ENCODE measurements at regions not wholly inside any gene's neighbourhood (a gene's known extent, or its start where the extent isn't known, plus 50 kb on each side); places are given as distances from the start of the nearest gene placed in this dataset.
"Not testable (repeated sequence)": the region's sequence is repeated elsewhere in the genome, so short reads cannot be mapped to it uniquely, and the experiment has no call there.

DNA sequence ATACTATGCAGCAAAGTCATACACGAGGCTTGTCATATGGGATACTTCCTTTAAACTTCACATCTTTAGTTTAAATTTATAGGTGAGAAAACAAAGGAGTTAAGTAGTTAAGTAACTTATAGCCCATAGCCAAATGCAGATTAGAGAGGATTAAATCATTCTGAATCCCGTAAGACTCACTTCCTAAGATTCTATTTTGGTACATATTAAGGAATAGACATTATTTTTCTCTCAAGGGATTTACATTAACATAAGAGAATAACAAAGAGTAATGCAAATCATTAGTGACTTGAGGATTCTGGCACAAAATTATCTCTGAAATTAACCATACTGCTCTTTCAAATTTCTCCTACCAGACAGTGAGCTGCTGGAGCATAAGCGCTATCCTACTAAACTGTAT is 747.4 kb upstream of the ARPP21 start (continued):
- TF ChIP-seq, protein P1, sequence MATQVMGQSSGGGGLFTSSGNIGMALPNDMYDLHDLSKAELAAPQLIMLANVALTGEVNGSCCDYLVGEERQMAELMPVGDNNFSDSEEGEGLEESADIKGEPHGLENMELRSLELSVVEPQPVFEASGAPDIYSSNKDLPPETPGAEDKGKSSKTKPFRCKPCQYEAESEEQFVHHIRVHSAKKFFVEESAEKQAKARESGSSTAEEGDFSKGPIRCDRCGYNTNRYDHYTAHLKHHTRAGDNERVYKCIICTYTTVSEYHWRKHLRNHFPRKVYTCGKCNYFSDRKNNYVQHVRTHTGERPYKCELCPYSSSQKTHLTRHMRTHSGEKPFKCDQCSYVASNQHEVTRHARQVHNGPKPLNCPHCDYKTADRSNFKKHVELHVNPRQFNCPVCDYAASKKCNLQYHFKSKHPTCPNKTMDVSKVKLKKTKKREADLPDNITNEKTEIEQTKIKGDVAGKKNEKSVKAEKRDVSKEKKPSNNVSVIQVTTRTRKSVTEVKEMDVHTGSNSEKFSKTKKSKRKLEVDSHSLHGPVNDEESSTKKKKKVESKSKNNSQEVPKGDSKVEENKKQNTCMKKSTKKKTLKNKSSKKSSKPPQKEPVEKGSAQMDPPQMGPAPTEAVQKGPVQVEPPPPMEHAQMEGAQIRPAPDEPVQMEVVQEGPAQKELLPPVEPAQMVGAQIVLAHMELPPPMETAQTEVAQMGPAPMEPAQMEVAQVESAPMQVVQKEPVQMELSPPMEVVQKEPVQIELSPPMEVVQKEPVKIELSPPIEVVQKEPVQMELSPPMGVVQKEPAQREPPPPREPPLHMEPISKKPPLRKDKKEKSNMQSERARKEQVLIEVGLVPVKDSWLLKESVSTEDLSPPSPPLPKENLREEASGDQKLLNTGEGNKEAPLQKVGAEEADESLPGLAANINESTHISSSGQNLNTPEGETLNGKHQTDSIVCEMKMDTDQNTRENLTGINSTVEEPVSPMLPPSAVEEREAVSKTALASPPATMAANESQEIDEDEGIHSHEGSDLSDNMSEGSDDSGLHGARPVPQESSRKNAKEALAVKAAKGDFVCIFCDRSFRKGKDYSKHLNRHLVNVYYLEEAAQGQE (IDR thresholded peaks at IDR 0.05; ENCODE audit: unreplicated experiment), result no peak

DNA sequence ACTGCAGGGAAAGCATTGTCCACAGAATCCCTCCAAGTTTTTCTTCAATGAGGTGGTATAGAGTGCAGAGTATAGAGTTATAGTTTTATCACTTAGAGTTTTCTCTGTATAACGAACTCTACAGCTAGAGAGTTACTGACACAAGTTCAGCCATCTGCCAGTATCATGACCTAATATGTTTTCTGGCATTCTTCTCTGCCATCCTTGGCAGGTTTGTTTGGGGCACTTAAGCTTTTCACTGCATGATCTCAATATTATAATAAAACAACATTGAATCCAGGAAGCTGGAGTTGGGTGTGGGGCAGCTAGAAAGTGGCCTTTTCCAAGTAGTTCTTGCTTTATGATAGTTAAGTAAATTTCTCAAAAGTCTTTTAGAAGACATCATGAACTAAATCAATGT is 743.5 kb upstream of the ARPP21 start:
- no peaks in the 10 kb centered on the region for H4K20me1 ChIP-seq (replicated peaks; ENCODE audit: insufficient read depth)
- Mint-ChIP-seq H3K9me3 (no peaks in the 10 kb centered on the region), H3K4me3 (no peak overlapping the region), H3K27me3 (ENCODE audit: insufficient read depth, low read depth, poor library complexity) (no peaks in the 10 kb centered on the region), H3K36me3 (ENCODE audit: low read depth) (no peaks in the 10 kb centered on the region), H3K27ac (no peak overlapping the region), H3K4me1 (no peaks in the 10 kb centered on the region)
- H3K36me3 ChIP-seq (ENCODE audit: insufficient read depth), result no peaks in the 10 kb centered on the region
- H3K4me1 ChIP-seq (ENCODE audit: insufficient read depth), result no peaks in the 10 kb centered on the region
- TF ChIP-seq NANOG (IDR thresholded peaks at IDR 0.05; ENCODE audit: borderline replicate concordance), result no peak
- no peak for TF ChIP-seq EZH2phosphoT487 (IDR thresholded peaks at IDR 0.05; ENCODE audit: unreplicated experiment)
- TF ChIP-seq POLR2AphosphoS5 (IDR thresholded peaks at IDR 0.05; ENCODE audit: low read depth), result no peak
- no peak for TF ChIP-seq JUNB (IDR thresholded peaks at IDR 0.05; ENCODE audit: unreplicated experiment)
- no peaks in the 10 kb centered on the region for H3K27me3 ChIP-seq (ENCODE audit: insufficient read depth)
- H2AFZ ChIP-seq, result no peak overlapping the region
- H3K27ac ChIP-seq (ENCODE audit: low read depth), result no peak overlapping the region
- H3F3A ChIP-seq (replicated peaks; ENCODE audit: low read depth), result no peaks in the 10 kb centered on the region
- H3K4me2 ChIP-seq, result no peak overlapping the region
- DNase-seq (ENCODE audit: low spot score) (no peak), ATAC-seq (no peak)
- no peaks in the 10 kb centered on the region for H3K9me2 ChIP-seq (ENCODE audit: insufficient read depth)
- H3K79me2 ChIP-seq (replicated peaks; ENCODE audit: insufficient read depth), result no peaks in the 10 kb centered on the region
- no peak overlapping the region for H3K4me3 ChIP-seq

DNA sequence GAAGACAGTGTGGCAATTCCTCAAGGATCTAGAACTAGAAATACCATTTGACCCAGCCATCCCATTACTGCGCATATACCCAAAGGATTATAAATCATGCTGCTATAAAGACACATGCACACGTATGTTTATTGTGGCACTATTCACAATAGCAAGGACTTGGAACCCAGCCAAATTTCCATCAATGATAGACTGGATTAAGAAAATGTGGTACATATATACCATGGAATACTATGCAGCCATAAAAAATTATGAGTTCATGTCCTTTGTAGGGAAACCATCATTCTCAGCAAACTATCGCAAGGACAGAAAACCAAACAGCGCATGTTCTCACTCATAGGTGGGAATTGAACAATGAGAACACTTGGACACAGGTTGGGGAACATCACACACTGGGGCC is 729.6 kb upstream of the ARPP21 start:
- H3K9me2 ChIP-seq (ENCODE audit: insufficient read depth), result peaks cover 11% of the 10 kb centered on the region; the same call in 1 of the 2 replicates
- H3K4me3 Mint-ChIP-seq; H3K27ac ChIP-seq (ENCODE audit: low read depth); DNase-seq (ENCODE audit: low spot score); H3F3A ChIP-seq (replicated peaks; ENCODE audit: low read depth); H3K4me2 ChIP-seq; H3K27me3 ChIP-seq (ENCODE audit: insufficient read depth); H3K79me2 ChIP-seq (replicated peaks; ENCODE audit: insufficient read depth); H2AFZ ChIP-seq; H3K4me1 ChIP-seq (ENCODE audit: insufficient read depth); H3K4me3 ChIP-seq; H4K20me1 ChIP-seq (replicated peaks; ENCODE audit: insufficient read depth); H3K27me3 Mint-ChIP-seq (ENCODE audit: insufficient read depth, low read depth, poor library complexity); H3K4me1 Mint-ChIP-seq; ATAC-seq; H3K27ac Mint-ChIP-seq; H3K36me3 ChIP-seq (ENCODE audit: insufficient read depth): not testable (repeated sequence)
- peaks cover 10% of the 10 kb centered on the region; the same call in 2 of the 3 replicates for H3K36me3 Mint-ChIP-seq (ENCODE audit: low read depth)
- H3K9me3 Mint-ChIP-seq, result peaks cover 23% of the 10 kb centered on the region

DNA sequence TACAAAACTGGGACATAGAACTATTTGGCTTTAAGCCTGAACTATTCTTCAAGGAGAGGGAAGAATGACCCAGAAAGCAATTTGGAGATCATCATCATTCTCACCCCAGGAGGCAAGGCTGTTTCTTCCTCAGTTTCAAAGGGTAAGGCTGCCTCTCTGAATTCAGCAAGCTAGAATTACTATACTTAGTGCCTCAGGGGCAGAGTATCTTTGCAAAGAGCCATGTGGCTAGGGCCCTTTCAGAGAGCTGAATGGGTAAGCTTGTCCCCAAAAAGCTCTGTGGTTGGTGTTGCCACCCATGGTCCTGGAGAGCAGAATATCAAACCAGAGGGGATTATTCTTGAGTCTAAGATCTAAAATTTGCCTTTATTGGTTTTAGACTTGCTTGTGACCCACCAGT is 720.3 kb upstream of the ARPP21 start:
- Mint-ChIP-seq H3K4me1 (0 out of 3 replicates have a peak, but pooled peaks cover 3% of the 10 kb centered on the region), H3K27ac (no peak overlapping the region), H3K4me3 (no peak overlapping the region), H3K9me3 (no peaks in the 10 kb centered on the region; the same call in 2 of the 3 replicates), H3K27me3 (ENCODE audit: insufficient read depth, low read depth, poor library complexity) (no peaks in the 10 kb centered on the region), H3K36me3 (ENCODE audit: low read depth) (no peaks in the 10 kb centered on the region)
- ATAC-seq (peak; percentile 50), DNase-seq (ENCODE audit: low spot score) (no peak)
- Histone ChIP-seq H2AFZ (no peak overlapping the region), H3K79me2 (replicated peaks; ENCODE audit: insufficient read depth) (no peaks in the 10 kb centered on the region), H3F3A (replicated peaks; ENCODE audit: low read depth) (no peaks in the 10 kb centered on the region), H3K27me3 (ENCODE audit: insufficient read depth) (no peaks in the 10 kb centered on the region), H3K4me2 (no peak overlapping the region), H3K9me2 (ENCODE audit: insufficient read depth) (no peaks in the 10 kb centered on the region), H3K27ac (ENCODE audit: low read depth) (no peak overlapping the region), H3K4me3 (no peak overlapping the region), H3K4me1 (ENCODE audit: insufficient read depth) (no peaks in the 10 kb centered on the region), H3K36me3 (ENCODE audit: insufficient read depth) (no peaks in the 10 kb centered on the region), H4K20me1 (replicated peaks; ENCODE audit: insufficient read depth) (no peaks in the 10 kb centered on the region)
- no peak for TF ChIP-seq NANOG (IDR thresholded peaks at IDR 0.05; ENCODE audit: borderline replicate concordance)
- TF ChIP-seq, protein P1 (IDR thresholded peaks at IDR 0.05; ENCODE audit: unreplicated experiment), result no peak
- TF ChIP-seq ZNF114 (CRISPR knock-in tag; IDR thresholded peaks at IDR 0.05), result no peak
- TF ChIP-seq, protein P2, sequence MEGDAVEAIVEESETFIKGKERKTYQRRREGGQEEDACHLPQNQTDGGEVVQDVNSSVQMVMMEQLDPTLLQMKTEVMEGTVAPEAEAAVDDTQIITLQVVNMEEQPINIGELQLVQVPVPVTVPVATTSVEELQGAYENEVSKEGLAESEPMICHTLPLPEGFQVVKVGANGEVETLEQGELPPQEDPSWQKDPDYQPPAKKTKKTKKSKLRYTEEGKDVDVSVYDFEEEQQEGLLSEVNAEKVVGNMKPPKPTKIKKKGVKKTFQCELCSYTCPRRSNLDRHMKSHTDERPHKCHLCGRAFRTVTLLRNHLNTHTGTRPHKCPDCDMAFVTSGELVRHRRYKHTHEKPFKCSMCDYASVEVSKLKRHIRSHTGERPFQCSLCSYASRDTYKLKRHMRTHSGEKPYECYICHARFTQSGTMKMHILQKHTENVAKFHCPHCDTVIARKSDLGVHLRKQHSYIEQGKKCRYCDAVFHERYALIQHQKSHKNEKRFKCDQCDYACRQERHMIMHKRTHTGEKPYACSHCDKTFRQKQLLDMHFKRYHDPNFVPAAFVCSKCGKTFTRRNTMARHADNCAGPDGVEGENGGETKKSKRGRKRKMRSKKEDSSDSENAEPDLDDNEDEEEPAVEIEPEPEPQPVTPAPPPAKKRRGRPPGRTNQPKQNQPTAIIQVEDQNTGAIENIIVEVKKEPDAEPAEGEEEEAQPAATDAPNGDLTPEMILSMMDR (conservative IDR thresholded peaks at IDR 0.05; ENCODE audit: low read depth in 2 of 2), result no peak
- TF ChIP-seq EZH2phosphoT487 (IDR thresholded peaks at IDR 0.05; ENCODE audit: unreplicated experiment), result no peak
- TF ChIP-seq JUNB (IDR thresholded peaks at IDR 0.05; ENCODE audit: unreplicated experiment), result no peak
- no peak for TF ChIP-seq POLR2AphosphoS5 (IDR thresholded peaks at IDR 0.05; ENCODE audit: low read depth)
- TF ChIP-seq CREB1 (CRISPR knock-in tag; IDR thresholded peaks at IDR 0.05; ENCODE audit: low read depth), result no peak
- TF ChIP-seq STAT1 (IDR thresholded peaks at IDR 0.05; ENCODE audit: unreplicated experiment), result no peak

All from GM23338 (cell line).